ENCODE measurements at regions not wholly inside any gene's neighbourhood (a gene's known extent, or its start where the extent isn't known, plus 50 kb on each side); places are given as distances from the start of the nearest gene placed in this dataset.

- no peak for TF ChIP-seq CTCF (IDR thresholded peaks at IDR 0.05; ENCODE audit: low read depth, low read length, poor library complexity, severe bottlenecking)
- no peak for TF ChIP-seq EZH2phosphoT487 (IDR thresholded peaks at IDR 0.05; ENCODE audit: borderline replicate concordance, low read length)
Measured at GRCh38 chr4:136495851-136496250, 1036.4 kb downstream of the PCDH18 start.
